HG03354 (cell line): ENCODE measurements at regions not wholly inside any gene's neighbourhood (a gene's known extent, or its start where the extent isn't known, plus 50 kb on each side); places are given as distances from the start of the nearest gene placed in this dataset.
"Not testable (repeated sequence)": the region's sequence is repeated elsewhere in the genome, so short reads cannot be mapped to it uniquely, and the experiment has no call there.

Experiments used
- ATAC-seq: cut with Tn5 transposase; IDR thresholded peaks from one replicate; pipeline ENCODE4 v1.9.1; 2021; ENCODE audit warnings: mild to moderate bottlenecking; ENCODE audit not compliant: unreplicated experiment, poor library complexity, severe bottlenecking

DNA sequence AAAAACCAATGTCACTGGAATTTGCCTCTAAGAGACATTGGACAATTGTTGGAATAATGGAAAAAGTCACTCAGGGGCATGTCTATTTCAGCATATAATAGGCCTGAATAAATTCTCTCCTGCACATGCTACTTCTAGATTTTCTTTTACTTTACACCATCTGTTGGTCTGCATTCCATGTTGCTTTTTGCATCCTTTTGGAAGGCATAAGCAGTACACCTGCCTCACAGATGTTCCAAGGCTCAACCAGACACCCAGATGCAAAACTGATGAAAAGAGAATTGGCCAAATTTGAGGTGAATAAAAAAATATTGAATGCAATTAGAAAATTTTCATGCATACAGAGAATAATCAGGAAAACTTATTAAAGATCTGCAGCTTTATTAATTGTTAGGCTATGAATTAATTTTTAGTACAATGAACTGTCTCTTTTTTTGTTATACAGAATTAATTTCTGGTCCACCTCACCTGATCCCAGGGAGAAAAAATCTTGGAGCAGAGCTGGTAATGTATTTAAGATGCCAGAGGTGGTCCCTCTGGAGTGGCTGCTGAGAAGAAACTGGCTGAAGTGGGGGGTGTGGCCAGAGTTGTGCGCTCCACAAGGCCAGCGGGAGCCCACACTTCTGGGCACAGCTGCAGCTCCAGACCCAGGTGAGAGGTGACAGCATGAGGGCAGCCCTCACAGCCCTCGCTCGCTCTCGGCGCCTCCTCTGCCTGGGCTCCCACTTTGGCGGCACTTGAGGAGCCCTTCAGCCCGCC is 778.6 kb downstream of the CDH11 start:
- no peak for ATAC-seq

DNA sequence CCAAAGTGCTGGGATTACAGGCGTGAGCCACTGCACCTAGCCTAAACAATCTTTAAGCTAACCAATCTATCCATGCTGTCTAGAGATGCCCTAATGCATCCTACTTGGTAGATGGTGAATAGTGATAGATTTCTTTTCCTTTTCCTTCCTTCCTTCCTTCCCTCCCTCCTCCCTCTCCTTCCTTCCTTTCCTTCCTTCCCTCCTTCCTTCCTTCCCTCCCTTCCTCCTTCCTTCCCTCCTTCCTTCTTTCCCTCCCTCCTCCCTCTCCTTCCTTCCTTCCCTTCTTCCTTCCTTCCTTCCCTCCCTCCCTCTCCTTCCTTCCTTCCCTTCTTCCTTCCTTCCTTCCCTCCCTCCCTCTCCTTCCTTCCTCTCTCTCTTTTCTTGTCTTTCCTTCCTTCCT is 780.5 kb downstream of the CDH11 start:
- ATAC-seq: not testable (repeated sequence)

DNA sequence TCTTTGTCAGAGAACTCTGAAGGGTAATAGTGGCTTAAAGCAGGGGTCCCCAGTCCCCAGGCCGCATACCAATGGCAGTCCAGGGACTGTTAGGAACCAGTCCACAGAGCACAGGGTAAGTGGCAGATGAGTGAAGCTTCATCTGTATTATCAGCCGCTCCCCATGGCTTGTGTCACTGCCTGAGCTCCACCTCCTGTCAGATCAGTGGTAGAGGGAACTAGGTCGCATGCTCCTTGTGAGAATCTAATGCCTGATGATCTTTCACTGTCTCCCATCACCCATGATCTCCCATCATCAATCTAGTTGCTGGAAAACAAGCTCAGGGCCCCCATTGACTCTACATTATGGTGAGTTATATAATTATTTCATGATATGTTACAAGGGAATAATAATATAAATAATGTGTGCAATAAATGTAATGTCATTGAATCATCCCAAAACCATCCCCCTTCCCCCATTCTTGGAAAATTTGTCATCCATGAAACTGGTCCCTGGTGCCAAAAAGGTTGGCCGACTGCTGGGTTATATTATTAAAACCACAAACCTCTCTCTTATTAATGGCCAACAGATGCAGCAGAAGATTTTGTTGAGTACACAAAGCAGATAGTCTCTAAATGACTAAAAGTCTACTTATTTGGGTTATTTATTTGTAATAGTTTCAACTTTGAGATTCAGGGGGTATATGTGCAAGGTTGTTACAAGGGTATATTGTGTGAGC is 782.7 kb downstream of the CDH11 start:
- ATAC-seq: no peak

DNA sequence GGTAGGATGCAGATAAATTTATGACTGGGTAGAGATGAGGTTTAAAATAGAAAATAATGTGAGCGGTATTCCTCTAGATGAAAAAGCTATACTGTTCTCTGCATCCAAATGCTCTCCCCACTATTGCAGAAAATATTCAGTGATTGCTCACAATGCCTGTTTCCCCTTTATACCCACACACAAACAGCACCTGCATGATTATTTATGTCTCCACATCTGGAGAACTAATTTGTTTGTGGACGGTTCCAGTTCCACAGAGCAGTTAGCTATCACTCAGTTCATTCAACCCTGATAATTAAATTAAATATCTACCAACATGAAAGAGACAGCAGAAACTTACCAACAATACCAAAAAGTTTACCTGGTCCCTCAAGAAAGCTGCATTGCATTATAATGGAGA is 800.0 kb downstream of the CDH11 start:
- no peak for ATAC-seq

DNA sequence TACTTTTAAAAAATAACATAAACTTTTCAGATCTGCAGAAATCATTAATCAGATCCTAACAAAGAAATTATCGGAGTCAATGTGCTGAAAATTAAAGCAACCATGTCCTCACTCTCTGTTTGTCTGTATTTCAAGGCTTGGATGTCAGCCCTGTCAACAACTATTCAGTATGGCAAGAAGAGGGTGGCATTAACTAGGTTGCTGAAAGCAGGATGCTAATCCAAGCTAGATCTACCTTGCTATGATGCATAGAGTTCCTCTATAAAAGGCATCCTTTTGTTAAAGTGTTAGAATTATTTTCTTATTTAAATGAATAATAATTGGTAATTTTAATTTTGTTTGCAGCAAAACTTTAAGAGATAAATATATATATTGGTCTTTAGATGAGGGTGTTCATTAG is 800.8 kb downstream of the CDH11 start:
- ATAC-seq: no peak

DNA sequence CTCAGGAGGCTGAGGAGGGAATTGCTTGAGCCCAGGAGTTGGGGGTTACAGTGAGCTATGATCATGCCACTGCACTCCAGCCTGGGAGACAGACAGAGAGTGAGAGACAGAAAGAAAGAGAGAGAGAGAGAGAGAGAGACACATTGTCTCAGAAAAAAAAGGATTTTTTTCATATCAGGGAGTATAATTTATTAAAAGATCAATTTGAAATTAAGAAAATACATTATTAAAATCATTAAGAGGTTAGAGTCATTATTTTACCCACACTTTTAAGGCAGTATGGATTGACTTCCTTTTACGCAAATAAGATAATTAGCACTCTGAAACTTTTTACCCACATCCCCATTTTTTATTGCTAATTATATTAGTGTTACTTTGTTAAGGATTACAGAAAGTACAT is 804.3 kb downstream of the CDH11 start:
- no peak for ATAC-seq

DNA sequence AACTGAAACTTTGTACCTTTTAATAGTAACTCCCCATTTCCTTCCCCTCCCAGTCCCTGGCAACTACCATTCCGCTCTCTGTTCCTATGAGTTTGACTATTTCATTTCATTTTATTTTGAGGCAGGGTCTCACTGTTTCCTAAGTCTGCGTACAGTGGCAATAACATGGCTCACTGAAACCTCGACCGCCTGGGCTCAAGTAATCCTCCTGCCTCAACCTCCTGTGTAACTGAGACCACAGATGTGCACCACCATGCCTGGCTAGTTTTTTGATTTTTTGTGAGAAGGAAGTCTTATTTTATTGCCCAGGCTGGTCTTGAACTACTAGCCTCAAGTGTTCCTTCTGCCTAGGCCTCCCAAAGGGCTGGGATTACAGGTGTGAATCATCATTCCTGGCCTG is 808.1 kb downstream of the CDH11 start:
- no peak for ATAC-seq

DNA sequence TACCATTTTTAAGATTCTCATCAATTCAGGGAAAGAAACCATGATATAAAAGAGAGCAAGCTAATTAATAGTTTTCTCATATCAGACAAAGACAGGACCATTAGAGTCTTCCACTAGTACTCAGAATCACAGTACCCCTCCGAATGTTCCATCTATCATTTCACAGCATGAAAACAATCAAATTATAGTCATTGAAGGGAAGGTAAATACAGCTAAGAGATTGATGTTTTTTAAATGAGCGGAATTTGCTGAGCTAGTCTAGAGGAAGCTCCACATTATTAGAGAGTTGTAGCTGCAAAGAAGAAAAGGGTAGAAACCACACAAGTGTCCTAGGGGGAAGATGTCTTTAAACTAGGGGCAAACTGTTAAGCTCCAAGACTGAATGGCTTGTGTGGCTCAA is 808.9 kb downstream of the CDH11 start:
- no peak for ATAC-seq

DNA sequence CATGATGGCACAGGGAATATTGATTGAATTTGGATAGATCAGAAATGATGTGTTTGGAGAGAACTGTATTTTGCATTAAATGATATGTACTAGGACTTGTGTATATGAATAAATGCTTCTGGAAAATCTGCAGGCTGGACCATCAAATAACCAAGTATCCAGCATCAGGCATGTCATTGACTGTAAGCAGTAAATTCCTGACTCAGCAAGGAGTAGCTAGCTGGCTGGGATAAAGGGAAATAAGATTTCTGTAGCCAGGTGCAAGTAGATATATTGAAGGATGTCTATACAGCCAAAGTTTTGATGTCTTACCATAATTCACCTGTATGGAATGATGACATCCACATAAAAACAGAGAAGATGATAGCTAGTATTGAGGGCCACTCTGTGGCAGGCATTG is 809.6 kb downstream of the CDH11 start:
- ATAC-seq: no peak

DNA sequence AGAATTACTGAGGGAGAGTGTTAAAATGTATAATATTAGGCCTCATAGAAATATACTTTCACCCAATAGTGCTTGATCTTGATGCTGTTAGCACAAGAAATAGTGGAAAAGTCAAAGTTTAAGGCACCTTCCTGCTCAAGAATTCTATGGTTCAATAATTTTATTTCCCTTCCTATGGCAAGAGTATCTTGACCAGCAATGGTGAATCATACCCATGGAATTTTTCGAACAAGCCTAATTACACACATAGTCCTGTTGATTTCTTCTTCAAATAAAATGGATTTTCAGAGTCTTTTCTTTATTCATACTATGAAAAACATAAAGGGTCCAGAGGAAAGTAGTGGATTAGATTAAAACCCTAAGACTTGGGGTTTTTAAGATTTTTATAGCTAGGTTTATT is 810.6 kb downstream of the CDH11 start:
- ATAC-seq: no peak

DNA sequence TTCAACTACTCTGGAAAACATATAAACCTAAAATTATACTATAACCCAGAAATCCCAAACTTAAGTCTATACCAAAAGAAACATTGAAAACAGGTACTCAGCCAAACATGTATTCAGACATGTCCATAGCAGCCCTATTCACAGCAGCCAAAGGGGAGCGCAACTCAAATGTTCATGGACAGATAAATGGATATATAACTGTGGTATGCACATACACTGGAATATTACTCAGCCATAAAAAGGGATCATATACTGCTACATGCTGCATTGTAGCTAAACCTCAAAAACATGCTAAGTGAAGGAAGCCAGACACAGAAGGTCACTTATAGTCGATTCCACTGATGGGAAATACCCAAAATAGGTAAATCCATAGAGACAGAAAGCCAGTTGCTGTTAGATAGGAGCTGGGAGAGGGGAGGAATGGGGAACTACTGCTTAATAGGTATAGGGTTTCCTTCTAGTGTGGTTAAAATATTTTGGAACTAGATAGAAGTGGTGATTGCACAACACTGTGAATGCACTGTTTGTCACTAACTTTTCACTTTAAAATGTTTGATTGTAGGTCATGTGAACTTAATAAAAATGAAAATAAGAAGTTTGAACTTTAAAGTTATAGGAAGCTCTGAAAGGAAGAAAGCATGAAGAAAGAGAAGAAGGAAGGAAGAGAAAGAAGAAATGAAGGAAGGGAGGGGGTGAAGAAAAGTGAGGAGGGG is 812.3 kb downstream of the CDH11 start:
- no peak for ATAC-seq

DNA sequence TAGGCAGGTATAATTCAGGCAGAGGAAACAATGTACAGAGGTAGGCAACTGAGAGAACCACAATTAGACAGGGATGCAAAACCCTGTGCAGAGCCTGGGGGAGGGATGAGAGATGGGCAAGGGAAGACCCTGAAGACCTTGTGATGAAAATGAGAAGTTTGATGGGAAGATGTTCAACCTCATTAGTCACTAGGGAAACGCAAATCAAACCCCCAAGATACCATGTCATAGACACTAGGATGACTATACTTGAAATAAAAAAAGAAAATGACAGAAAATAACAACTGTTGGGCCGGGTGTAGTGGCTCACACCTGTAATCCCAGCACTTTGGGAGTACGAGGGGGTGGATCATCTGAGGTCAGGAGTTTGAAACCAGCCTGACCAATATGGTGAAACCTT is 813.1 kb downstream of the CDH11 start:
- no peak for ATAC-seq

DNA sequence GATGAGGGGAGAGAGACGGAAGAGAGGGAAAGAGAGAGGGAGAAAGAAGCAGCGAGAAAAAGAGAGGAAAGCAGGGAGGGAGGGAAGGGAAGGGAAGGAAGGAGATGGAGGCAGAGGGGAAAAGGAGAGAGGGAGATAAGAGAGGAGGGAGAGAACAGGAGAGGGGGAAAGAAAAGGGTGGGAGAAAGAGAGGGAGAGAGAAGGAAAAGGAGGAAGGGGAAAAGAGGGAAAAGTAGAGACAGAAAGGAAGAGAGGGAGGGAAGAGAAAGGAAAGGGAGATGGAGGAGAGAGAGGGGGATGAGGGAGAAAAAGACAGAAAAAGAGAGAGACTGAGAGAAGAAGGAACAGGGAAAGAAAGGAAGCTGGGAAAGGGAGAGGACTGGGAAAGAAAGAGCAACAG is 814.4 kb downstream of the CDH11 start:
- no peak for ATAC-seq

DNA sequence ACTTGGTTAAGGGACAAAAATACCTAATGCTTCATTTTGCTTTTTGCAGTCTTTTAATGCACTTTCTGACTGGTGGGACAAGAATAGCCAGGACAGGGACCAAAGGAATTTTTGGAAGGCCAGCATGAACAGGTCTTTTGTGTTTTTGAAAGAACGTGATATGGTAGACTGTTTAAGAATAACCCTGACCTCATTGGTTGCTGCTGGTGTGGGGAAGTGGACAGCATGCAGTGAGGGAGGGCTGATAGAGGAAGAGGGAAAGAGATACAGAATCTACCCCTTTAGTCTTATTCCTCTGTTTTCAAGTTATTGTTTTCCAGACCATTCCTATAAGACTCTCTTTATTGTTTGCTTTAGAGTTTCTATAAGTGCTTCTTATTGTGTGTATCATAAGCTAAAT is 816.2 kb downstream of the CDH11 start:
- ATAC-seq: no peak

DNA sequence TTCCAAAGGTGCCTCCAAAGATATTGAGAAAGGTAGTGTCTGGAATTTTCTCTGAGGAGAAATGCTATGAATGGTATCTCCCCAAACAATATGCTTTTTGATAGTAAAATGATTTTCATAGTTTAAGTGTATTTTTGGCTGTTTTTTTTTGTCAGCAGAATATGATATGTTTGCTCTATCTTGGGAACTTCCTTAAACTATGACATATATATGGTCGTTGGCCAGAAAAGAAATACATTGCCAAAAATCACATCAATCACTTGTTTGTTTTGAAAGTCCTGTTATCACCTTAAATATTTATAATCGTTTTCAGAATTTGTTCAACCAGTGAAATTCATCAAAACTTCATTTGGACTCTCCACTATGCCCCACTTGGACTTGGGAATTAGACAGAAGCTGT is 816.9 kb downstream of the CDH11 start:
- no peak for ATAC-seq

DNA sequence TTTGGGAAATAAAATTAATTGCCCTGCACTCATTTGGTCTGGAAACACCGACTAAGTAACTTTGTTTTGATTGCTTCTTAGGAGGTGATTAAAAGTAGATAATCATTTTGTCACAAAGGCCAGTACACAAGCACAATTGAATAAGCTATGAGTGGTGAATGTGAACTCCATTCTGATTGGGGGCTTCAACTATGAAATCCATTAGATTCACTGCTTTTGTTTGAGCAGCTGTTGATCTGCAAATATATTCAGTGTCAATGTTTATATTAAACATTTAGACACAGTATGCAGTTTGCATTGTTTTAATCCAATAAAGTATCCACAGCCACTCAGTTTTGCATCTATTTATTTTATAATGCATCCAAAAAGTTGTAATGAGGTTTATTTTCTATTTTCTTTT is 817.5 kb downstream of the CDH11 start:
- no peak for ATAC-seq

DNA sequence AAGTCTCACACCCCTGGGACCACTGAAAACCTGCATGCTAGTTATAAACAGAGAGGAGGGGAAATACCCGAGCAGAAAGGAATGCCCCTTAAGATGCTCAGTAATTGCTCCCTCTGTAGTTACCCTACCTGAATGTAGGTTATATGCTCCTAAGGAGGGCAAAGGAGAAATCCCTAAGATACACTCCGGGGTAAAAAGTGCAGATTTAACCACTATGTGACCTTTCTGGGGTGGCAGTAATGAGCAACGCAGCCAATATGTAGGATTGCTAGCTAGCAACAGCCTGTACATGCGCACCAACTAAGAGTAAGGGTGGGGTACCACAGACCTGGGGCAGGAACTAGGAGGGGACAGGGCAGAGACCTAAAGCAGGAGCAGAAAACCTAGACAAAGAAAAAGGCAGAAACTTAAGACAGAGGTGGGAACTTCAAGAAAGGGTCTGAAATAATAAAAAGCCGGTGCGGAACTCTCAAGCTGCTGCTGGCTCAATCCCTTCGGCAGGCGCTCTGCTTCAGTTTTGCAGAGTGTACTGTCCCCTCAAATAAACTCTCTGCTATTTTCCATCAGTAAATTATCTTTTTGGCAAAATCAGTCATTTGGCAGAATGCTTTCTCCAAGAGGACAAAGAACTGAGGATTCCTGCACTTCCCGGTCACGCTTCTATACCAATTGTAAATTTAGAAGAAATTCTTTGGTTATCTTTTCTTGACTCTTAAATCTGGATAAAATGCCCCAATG is 823.8 kb downstream of the CDH11 start:
- ATAC-seq: no peak

DNA sequence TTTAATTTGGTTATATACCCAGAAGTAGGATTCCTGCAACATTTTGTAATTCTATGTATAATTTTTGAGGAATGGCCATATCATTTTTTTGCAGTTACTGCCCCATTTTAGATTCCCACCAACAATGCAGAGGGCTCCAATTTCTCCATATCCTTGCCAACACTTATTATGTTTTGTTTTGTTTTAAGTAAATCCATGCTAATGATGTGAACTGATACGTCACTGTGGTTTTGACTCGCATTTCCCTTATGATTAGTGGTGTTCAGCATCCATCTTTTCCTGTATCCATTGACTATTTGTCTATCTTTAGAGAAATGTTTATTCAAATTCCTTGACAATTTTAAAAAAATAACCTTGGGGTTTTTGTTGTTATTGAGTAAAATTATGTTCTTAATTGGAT is 826.4 kb downstream of the CDH11 start:
- no peak for ATAC-seq

DNA sequence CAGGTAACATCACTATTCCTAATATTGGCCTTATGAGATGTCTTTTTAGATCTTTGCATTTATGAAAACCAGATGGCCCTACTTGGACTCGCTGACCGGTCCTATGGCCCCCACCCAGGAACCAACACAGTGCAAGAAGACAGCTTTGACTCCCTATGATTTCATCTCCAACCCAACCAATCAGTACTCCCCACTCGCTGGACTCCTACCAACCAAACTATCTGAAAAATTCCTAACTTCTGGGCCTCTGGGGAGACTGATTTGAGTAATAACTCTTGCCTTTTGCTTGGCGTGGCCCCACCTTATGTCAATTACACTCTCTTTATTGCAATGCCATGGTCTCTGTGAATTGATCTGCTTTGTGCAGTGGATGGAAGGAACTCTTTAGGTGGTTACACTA is 828.9 kb downstream of the CDH11 start:
- no peak for ATAC-seq

DNA sequence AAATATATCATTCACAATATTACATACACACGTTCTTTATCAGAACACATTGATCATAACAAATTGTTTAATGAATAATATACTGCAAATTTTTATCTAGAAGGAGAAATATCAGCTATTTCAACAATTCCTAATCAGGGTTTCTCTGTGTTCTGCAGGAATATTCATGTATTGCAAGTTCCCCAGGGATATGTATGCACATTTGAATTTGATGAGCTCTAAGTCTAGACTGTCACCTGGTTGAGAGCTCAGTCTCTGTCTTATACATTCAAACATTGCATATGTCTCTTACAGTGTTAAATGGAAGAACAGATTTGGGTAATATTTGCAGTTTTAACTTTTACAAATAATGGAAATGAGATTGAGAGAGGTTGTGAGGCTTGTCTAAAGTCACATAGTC is 829.7 kb downstream of the CDH11 start:
- ATAC-seq: no peak
